GM19468 (cell line): ENCODE measurements at regions not wholly inside any gene's neighbourhood (a gene's known extent, or its start where the extent isn't known, plus 50 kb on each side); places are given as distances from the start of the nearest gene placed in this dataset.
A peak's percentile ranks its signal among the peaks of the same experiment; 100 is the strongest.

ENCODE experiments used
- ATAC-seq: cut with Tn5 transposase; IDR thresholded peaks from one replicate; pipeline ENCODE4 v1.9.1; 2021; ENCODE audit warnings: mild to moderate bottlenecking, moderate library complexity, moderate number of reproducible peaks; ENCODE audit not compliant: unreplicated experiment; ENCODE audit errors: extremely low read depth

DNA sequence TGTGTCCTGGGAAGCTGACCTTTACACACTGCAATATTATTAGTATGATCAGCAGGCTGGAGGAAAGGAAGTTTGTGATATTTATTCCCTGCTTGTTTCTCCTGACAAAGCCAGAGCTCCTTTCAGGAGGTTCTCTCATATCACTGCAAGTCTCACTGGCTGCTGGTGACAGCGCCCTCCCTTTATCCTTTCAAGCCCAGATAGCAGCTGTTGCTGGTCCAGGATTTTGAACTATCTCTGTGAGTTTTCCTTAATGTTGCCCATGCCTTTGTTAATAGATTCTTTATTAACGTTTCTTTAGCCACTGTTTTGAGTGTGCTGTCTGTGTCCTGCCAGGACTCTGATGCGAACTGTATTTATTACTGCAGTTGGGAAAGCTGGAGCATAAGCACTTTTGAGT is 518.7 kb downstream of the C4orf33 start:
- no peak for ATAC-seq

DNA sequence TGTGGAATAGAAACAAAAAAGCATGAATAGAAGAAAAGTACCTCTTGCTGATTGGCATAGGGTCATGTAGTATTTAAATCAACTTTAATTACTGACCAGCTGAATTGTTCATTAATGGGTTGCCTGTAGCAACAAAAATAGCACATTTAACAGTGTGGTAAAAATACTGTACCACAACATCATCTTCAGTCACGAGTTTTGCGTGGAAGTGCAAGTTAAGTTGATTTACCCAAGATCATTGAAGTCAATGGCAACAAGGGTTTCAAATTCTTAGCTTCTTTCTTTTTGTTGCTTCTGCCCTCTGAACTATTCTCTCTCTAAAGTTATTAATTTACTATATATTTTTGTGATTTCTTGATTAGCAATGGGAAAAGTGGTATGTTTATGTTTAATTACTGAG is 526.6 kb downstream of the C4orf33 start:
- ATAC-seq, result no peak

DNA sequence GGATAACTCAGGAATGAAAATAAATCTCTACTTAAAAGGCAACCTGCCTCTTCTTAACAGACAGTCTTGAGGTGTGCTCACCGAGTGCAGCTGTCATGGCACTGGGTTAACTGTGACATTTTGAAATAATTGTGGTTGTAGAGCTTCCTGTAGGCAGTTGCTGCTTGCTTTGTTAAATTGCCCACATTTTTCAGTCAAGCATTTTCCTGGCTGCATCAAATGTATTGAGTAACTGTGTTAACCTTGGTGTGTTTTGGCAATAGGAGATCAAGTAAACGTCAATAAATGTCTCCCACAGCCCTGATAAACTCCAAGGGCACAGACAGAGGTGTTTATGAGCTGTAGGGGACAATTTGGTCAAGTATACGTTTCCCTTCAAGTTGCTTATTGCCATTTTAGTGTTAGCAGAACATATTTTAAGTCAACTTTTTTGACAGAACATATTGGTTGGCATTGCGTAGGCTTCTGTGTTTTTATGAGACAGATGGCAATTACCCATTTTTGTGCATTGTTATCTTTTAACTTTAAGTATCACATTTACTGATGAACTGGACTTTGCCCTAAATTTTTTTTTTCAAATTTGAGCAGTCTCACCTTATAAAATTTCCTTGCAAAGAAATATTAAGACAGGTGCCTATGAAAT is 527.4 kb downstream of the C4orf33 start:
- ATAC-seq, result no peak

DNA sequence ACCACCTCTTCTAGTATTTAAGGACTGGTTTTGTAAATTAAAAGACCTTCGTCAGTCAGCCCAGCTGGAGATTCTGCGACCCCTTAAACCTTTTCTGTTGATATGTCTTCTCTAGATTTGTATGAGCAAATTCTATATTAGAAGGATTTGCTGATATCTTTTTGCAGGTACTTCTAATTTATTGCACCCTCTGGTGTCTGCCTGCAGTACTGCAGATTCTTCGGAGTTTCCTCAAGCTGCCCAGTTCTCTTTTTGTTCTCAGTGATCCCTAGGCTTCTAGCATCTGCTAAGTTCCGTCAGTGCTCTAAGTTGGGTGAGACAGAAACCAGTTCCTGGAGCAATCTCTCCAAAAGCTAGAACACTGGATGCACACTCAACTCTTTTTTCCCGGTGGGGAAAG is 545.2 kb downstream of the C4orf33 start:
- peak; percentile 66 for ATAC-seq

DNA sequence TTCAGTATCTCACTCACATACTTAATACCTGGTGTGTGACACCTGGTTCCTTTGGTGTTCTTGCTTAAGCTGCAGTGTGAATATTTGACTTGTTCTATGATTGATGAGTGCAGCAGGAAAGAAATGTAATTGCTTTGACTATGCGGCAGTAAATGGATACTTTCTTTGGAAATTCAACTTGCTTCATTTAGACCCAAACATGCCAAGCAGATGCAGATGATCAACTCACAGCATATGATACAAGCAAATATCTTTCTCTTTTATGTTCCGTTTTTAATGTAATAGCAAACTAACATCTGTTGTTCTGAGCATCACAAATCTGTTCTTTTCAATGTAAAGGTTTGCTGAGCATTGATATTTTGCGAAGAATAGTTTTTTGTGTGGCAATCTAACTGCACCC is 549.5 kb downstream of the C4orf33 start:
- ATAC-seq, result no peak

DNA sequence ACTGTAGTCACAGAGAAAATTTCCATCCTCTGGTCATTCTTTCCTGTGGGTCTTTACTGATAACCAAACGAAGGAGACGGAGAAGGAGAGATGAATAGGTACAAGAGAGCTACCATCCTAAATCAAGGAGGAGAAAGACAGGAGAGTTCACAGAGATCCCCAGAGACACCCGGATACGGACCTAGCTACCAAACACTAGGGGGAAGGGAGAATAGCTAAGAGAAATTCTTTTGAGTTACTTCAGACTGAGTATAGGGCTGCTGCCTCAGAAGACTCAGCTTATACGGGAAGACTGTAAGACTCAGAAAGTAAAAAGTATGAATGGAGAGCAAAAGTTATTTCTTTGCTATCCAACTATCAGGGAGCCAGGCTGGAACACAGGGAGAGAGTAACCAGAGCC is 572.1 kb downstream of the C4orf33 start:
- ATAC-seq, result no peak

DNA sequence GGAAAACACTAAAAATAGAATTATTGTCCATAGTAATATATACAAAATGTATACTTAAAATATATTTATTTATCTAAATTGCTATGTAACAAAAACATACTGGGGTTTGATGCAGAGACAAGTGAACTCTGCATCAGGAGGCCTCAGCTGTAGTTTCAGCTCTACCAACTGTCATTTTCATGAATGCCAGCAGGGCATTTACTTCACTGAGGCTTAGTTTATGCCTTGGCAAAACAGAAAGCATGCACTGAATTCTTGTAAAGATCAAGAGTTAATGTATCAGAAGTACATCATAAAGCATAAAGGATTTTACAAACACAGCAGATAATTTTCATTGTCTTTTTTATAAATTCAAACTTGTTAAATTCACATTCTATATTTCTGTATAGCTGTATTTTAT is 577.0 kb downstream of the C4orf33 start:
- ATAC-seq, result no peak

DNA sequence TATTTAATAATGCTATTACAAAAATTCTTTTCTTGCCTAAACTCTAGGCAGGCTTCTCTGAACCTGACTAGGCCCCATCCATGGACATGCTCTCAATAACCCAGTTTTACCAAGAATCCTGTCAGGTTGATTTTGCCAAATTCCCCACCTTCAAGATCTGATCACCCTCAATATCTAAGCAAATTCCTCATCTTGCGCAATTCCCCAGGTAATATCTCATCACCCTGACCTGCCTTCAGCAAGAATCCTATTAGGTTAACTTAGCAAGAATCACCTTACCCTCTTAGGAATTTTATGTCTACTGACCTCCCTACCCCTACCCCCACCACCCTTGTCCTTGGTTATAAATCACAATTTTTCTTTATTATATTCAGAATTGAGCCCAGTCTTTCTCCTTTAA is 579.1 kb downstream of the C4orf33 start:
- ATAC-seq, result no peak

DNA sequence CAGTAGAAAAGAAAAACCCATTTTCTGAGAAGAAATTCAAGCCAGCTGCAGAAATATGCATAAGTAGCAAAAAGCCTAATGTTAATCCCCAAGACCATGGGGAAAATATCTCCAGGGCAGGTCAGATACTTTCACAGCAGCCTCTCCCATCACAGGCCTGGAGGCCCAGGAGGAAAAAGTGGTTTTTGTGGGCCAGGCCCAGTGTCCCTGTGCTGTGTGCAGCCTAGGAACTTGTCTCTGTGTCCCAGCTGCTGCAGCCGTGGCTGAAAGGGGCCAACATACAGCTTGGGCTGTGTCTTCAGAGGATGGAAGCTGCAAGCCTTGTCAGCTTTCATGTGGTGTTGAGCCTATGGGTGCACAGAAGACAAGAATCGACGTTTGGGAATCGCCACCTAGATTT is 581.0 kb downstream of the C4orf33 start:
- ATAC-seq, result no peak

DNA sequence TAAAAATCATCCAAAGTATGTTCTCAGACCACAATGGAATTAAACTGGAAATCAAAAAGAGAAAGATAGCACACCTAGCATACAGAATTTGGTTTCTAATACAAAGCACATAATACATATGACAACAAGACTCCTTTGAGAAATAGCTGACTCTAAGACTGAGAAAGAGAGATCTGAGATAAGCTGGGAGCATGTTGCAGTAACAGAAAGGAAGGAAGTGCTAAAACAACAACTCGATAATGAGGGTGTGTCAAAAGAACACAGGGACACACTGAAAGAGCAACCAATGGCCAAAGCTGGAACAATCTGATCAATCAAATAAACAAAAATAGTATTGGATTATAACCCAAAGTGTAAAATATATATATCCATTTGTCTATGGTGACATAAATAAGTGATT is 586.6 kb downstream of the C4orf33 start:
- ATAC-seq, result no peak

DNA sequence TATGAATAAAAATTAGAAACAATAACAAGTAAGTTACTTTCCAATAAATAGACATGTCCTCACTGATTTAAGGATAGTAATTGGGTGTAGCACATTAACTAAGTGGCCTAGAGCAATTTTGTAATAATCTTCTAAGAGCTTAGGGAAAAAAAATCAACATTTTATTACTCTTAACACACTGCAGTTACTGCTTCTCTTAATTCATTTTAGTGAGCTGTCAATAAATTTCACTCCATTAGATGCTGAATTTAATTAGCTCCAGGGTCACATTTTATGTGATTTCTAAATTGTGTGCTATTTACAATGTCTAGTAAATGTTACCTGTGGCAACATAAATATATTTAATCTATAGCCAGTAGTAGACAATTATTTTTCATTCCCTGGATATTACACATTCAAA is 612.0 kb downstream of the C4orf33 start:
- no peak for ATAC-seq

DNA sequence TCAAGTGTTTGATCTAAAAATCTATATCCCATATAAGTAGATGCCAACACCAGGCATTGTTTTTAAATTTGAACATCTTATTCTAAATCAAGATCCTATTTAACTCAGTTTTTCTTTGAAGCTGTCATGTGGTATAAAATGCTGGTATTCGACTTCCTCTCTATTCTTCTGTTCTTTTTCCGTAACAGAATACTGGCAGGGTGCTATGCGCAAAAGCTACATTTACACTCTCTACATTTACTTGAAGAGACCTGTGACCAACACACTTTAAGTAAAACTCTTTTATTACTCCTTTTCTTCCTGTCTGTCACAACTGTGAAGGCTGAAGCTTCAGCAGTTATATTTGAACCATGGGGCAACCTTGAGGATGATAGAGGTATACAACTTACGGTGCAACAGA is 612.8 kb downstream of the C4orf33 start:
- no peak for ATAC-seq

DNA sequence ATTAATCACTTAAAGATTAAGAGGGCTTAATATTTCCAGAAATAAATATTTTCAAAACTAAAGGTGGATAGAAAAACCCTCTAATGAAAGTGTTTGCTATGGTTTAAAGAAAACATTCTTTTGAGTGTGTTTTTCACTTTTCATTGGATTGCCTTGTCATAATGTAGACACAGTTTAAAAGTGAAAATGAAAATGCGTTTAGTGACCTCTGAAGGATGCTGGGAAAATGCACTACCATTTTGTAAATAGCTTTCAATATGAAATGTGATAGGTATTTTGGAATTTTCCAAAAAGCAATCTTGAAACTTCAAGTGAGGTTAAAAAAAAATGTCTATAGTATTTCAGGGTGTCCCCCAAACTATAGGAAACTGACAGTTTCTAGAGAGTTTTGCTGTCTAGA is 642.2 kb downstream of the C4orf33 start:
- no peak for ATAC-seq

DNA sequence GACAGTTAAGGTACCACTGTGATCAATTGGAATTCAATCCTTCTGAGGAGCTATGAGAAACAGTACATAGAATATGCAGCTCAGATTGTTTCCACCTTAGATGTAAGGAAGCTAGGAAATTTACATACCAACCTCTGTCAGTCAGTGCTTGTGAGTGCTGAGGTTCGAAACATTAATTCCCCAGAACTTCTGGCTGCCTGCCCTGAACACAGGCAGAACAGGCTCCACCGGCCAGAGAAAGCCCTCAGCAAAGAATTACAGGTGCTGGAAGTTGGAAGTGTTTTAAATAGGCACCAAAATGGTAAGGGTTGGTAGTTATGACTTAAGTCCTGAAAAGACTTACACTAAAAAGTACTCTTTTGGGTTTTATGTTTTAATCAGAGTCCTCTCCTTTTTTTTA is 651.8 kb downstream of the C4orf33 start:
- no peak for ATAC-seq

DNA sequence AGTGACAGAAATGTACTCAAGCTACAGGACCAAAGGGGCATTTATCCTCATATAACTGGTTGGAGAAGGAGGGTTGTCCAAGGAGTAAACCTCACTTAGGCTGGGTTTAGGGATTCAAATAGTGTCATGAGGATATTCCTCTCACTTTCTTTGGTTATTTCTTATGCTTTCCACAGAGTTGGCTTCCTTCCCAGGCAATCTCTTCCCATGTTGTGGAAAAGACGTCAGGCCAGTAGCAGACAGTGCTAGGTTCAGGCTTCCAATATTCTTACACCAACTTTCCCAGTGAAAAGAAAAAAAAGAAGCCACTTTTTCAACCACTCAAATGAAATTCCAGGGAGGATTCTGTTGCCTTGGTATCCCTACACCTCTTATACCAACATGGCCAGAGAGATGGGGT is 653.0 kb downstream of the C4orf33 start:
- ATAC-seq, result no peak

DNA sequence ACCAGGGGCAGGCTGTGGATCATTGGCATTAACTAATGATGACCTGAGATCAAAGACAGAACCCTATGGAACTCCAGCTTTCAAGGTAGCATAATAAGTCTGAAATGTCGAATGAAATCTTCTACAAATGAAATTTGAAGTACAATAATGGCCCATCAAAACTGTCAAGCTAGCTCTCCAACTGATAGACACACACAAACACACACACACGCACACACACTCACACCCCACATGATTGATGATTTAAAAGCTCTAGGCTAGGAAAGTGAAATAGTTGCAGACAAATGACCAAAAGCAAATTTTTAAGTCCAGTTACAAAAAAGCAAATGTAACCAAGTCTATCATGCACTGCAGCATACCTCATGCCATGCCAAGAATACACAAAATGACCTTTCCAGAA is 655.7 kb downstream of the C4orf33 start:
- ATAC-seq, result no peak

DNA sequence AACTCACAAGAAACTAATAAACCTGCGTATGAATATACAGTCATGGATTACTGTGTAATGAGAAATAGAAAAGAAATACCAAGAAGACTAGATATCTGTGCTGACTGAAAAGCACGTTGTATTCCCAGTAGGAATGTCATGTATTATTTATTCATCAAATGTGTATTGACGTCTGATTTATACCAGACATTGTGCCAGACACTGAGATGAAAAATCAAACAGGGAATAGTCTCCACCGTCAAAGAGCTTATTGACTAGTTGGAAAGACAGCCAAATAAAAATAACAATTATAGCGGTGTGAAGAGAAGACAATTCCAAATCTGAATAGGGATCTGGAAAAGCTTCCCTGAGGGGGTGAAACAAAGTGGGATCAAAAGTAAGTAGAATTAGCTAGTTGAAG is 687.6 kb downstream of the C4orf33 start:
- no peak for ATAC-seq

DNA sequence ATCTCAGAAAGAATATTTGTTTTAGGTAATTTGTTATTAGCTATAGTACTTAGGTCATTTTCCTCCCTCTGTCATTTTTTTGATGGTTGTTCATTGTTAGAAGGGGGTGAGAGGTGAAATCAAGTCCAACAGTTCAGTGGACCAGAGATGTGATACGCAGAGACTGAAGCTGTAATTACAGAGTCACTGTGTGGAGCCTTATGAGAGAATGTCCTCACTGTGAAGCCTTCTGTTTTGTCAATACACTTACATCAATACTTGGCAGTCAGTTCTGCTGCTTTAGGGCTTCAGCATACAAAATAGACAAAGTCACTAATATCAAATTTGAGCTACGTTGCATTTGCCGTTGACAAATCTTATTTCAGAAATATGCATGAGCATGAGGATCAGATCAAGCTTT is 692.5 kb downstream of the C4orf33 start:
- no peak for ATAC-seq

DNA sequence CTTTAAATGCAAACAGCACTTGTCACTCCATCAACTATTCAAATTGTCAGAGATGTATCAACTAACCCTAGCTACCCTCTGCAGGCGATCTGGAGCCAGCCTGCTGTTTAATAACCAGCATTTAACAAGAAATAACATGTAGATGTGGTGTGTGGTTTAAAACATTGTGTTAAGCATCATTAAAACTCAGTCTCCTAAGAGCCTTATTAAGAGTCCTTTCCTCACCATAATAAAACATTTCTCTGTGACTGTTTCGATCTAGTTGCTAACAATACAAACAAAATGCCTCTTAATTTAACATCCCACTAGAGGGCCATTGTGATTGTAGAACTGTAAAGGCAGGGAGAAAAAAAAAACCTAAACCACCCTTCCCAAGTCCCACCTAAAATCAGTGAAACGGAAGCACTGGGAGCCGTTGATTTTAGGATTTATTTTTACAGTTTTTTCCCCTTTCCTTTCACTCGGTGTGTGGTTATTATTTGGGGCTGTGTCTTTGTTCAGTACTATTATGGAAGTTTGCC is 708.6 kb downstream of the C4orf33 start:
- no peak for ATAC-seq

DNA sequence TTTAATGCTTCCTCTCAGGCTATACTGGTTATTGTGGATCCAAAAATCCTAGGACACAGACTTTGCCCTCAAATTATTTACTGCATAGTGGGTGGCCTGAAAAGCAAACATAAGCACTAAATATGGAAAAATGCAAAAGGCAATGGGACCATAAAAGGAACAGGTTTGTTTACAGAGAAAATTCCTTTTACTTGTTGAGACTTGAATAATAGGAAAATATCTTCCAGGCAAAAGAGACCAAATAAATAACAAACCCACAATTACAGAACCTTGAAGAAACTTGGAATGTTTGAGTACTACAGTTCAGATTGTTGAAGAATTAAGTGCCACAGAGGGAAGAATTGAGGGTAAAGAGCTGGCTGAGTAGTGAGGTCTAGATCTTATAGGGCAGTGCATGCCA is 711.0 kb downstream of the C4orf33 start:
- ATAC-seq, result no peak

DNA sequence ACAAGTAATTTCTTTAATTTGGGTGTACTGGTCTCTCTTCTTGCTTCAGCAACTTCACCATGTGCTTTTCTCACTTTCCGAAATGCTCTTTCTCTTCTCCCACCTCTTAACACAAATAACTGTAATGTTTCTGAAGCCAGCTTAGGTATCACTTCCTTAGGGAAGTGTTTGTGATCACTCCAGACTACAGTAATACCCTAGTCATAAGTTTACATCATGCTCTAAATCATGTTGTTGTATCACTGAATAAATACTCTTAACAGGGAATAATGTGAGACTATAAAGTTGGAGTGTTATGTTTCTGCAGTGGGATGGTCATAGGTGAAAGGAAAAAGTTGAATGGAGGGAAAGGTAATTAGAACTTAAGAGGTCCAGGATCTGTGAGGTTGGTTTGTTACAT is 712.3 kb downstream of the C4orf33 start:
- ATAC-seq, result no peak

DNA sequence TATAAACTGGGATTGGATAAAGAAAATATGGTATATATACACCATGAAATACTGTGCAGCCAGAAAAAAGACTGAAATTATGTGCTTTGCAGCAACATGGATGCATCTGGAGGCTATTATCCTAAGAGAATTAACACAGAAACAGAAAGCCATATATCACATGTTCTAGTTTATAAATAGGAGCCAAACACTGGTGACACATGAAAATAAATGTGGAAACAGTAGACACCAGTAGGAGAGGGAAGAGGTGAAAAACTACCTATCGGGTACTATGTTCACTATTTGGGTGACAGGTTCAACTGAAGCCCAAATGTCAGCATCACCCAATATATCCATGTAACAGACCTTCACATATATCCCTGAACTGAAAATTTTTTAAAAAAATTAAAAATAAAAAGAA is 725.1 kb downstream of the C4orf33 start:
- no peak for ATAC-seq

DNA sequence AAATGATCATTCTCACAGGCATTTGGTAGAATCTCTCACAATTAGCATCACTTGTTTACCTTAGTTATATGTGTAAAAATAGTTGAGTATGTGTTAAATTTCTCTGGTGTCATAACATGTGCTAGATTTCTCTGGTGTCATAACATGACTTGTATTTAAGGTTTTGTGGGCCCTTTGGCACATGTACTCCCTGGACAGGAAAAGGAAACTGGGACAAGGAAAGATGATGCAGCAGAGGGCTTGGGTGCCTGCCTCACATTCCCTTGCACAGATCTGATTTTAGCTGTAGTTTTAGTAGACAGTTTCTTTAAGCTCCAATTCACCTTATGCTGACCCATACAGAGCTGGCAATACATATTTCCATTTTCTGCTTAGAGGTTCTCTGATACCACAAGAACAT is 726.0 kb downstream of the C4orf33 start:
- ATAC-seq, result no peak
